HG03139 (cell line): ENCODE measurements at regions not wholly inside any gene's neighbourhood (a gene's known extent, or its start where the extent isn't known, plus 50 kb on each side); places are given as distances from the start of the nearest gene placed in this dataset.

Experiments used
- ATAC-seq: cut with Tn5 transposase; IDR thresholded peaks from one replicate; pipeline ENCODE4 v1.9.1; 2021; ENCODE audit not compliant: unreplicated experiment

- ATAC-seq = no peak
Observed at GRCh38 chr2:9156483-9156882, 50.1 kb upstream of the ASAP2 start.

- no peak for ATAC-seq
Observed at GRCh38 chr2:9154061-9154460, 52.6 kb upstream of the ASAP2 start.

GRCh38 chr2:9153643-9153980, 53.0 kb upstream of the ASAP2 start:
- no peak for ATAC-seq

GRCh38 chr2:9152975-9153642, 53.5 kb upstream of the ASAP2 start:
- no peak for ATAC-seq

- no peak for ATAC-seq
Observed at GRCh38 chr2:9150906-9151305, 55.7 kb upstream of the ASAP2 start.

- no peak for ATAC-seq
Observed at GRCh38 chr2:9150568-9150900, 56.1 kb upstream of the ASAP2 start.

- no peak for ATAC-seq
Observed at GRCh38 chr2:9149726-9150567, 56.7 kb upstream of the ASAP2 start.

- ATAC-seq = no peak
Observed at GRCh38 chr2:9149388-9149660, 57.3 kb upstream of the ASAP2 start.

GRCh38 chr2:9146646-9147045, 60.0 kb upstream of the ASAP2 start:
- ATAC-seq = no peak

- no peak for ATAC-seq
Observed at GRCh38 chr2:9145752-9146430, 60.7 kb upstream of the ASAP2 start.

- ATAC-seq = no peak
Observed at GRCh38 chr2:9145109-9145751, 61.4 kb upstream of the ASAP2 start.

- ATAC-seq = no peak
Observed at GRCh38 chr2:9144617-9145016, 62.0 kb upstream of the ASAP2 start.

GRCh38 chr2:9144046-9144445, 62.6 kb upstream of the ASAP2 start:
- no peak for ATAC-seq

GRCh38 chr2:9143264-9143815, 63.3 kb upstream of the ASAP2 start:
- no peak for ATAC-seq

- ATAC-seq = peak; percentile 78
Observed at GRCh38 chr2:9142551-9143263, 63.9 kb upstream of the ASAP2 start.

- no peak for ATAC-seq
Observed at GRCh38 chr2:9141706-9142460, 64.7 kb upstream of the ASAP2 start.

GRCh38 chr2:9141091-9141667, 65.4 kb upstream of the ASAP2 start:
- no peak for ATAC-seq

GRCh38 chr2:9140645-9141044, 66.0 kb upstream of the ASAP2 start:
- ATAC-seq = no peak

- ATAC-seq = no peak
Observed at GRCh38 chr2:9139491-9140443, 66.8 kb upstream of the ASAP2 start.
